ENCODE measurements at regions not wholly inside any gene's neighbourhood (a gene's known extent, or its start where the extent isn't known, plus 50 kb on each side); places are given as distances from the start of the nearest gene placed in this dataset.
"Not testable (repeated sequence)": the region's sequence is repeated elsewhere in the genome, so short reads cannot be mapped to it uniquely, and the experiment has no call there.

DNA sequence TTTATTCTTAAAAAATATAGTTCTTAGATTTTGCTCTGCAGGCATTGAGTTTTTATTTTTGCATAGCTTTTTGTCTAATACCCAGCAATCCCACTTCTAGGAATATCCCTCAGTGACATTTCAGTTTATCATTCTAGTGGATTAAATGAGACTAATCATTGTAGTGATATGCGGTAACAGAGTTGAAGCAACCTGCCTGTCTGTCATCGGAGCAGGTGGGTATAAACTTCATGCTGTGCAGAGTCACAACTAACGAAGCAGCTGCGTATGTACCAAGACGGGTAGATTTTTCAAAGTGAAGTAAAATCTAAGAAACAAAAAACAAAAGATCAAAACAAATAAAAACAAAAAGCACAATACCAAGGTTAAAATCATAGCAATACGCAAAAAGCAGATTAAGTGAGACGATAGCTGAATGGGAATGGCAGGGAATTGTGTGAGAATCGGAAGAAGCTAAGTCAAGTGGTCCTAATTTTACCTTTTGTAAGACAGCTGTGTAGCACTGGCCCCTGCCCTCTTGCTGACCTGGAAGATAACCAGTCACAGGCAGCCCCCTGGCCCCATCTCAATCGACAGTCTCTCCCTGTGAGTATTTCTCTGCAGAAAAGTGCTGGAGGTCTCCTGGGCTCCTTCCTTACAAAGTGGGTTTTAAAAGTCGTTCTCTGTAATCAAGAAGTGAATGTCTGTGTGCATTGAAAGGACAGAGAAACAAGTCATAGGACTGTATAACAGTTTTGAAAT is 169.2 kb downstream of the OR2B2 start:
- H3K9me3 ChIP-seq (replicated peaks), result no peaks in the 10 kb centered on the region
- H3K36me3 ChIP-seq, result no peaks in the 10 kb centered on the region
- no peak overlapping the region for H3K27ac ChIP-seq
- no peak for DNase-seq (ENCODE audit: low read depth in 1 of 2, low spot score in 2 of 2)
- H3K4me3 ChIP-seq, result no peak overlapping the region
- no peaks in the 10 kb centered on the region for H3K27me3 ChIP-seq (replicated peaks)
- H3K4me1 ChIP-seq (replicated peaks), result no peaks in the 10 kb centered on the region

- not testable (repeated sequence) for H3K4me1 ChIP-seq (replicated peaks); H3K4me3 ChIP-seq; DNase-seq (ENCODE audit: low read depth in 1 of 2, low spot score in 2 of 2); H3K27me3 ChIP-seq (replicated peaks); H3K36me3 ChIP-seq; H3K9me3 ChIP-seq (replicated peaks); H3K27ac ChIP-seq
Measured at GRCh38 chr6:27739902-27740301, 172.3 kb downstream of the OR2B2 start.

DNA sequence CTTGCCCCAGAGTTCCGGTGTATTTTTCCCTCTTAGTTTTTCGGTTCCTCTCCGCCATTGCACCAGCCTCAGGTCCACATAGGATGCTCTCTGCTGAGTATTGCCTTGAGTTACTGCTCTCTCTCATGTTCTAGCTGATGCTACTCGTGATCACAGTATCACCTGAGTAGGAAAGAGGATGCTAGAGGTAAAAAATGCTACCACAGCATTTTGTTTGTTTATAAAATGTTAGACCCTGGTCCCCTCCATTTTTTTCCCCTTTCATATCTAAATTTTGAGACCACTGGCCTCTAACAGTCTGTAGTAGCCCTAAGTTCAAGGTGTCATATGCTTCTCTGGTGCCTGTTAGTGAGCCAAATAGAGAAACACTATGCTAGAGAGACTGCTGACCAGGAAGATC is 175.5 kb downstream of the OR2B2 start:
- H3K27me3 ChIP-seq (replicated peaks), result no peaks in the 10 kb centered on the region
- DNase-seq (ENCODE audit: low read depth in 1 of 2, low spot score in 2 of 2), result no peak
- no peak overlapping the region for H3K27ac ChIP-seq
- no peaks in the 10 kb centered on the region for H3K4me1 ChIP-seq (replicated peaks)
- no peak overlapping the region for H3K4me3 ChIP-seq
- peaks cover 3% of the 10 kb centered on the region; the same call in 1 of the 2 replicates for H3K9me3 ChIP-seq (replicated peaks)
- no peaks in the 10 kb centered on the region for H3K36me3 ChIP-seq

DNA sequence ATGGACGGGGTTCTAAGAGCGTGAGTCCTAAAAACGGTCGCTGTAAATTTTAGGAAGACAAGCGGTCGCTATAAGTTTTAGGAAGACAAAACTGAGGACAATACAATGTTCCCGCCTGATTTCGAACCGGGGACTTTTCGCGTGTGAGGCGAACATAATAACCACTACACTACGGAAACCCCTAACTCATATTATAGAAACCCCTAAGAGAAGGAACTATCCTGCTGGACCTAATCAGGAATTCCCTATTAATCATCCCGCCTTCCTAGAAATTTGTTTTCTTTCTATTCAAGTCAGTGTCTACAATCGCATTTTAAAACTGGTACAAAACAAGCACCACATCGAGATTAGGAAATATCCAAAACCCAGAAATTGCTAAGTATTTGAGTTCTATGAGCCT is 183.8 kb downstream of the OR2B2 start:
- Histone ChIP-seq H3K27ac (no peak overlapping the region), H3K36me3 (no peaks in the 10 kb centered on the region), H3K27me3 (replicated peaks) (no peaks in the 10 kb centered on the region), H3K4me1 (replicated peaks) (no peaks in the 10 kb centered on the region), H3K9me3 (replicated peaks) (no peaks in the 10 kb centered on the region; the same call in 1 of the 2 replicates), H3K4me3 (no peak overlapping the region)
- DNase-seq (ENCODE audit: low read depth in 1 of 2, low spot score in 2 of 2), result no peak

DNA sequence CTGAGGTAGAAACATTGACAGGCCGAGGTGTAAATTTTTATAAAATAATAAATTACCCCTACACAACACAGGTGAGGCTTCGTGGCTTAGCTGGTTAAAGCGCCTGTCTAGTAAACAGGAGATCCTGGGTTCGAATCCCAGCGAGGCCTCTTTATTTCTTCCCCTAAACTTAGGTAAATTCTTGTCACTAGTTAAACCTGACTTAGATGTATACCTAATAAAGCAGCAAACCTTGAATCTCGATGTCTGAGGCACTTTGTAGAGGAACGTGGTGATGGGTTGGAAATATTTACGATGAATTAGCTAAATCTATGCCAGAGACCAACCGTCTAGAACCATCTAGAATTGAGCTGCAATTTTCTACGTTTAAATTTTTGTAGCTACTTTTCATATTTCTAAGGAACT is 185.6 kb downstream of the OR2B2 start:
- no peak for DNase-seq (ENCODE audit: low read depth in 1 of 2, low spot score in 2 of 2)
- no peak overlapping the region for H3K4me3 ChIP-seq
- H3K4me1 ChIP-seq (replicated peaks), result no peaks in the 10 kb centered on the region
- H3K27ac ChIP-seq, result no peak overlapping the region
- no peaks in the 10 kb centered on the region for H3K36me3 ChIP-seq
- H3K9me3 ChIP-seq (replicated peaks), result no peaks in the 10 kb centered on the region; the same call in 1 of the 2 replicates
- H3K27me3 ChIP-seq (replicated peaks), result no peaks in the 10 kb centered on the region

DNA sequence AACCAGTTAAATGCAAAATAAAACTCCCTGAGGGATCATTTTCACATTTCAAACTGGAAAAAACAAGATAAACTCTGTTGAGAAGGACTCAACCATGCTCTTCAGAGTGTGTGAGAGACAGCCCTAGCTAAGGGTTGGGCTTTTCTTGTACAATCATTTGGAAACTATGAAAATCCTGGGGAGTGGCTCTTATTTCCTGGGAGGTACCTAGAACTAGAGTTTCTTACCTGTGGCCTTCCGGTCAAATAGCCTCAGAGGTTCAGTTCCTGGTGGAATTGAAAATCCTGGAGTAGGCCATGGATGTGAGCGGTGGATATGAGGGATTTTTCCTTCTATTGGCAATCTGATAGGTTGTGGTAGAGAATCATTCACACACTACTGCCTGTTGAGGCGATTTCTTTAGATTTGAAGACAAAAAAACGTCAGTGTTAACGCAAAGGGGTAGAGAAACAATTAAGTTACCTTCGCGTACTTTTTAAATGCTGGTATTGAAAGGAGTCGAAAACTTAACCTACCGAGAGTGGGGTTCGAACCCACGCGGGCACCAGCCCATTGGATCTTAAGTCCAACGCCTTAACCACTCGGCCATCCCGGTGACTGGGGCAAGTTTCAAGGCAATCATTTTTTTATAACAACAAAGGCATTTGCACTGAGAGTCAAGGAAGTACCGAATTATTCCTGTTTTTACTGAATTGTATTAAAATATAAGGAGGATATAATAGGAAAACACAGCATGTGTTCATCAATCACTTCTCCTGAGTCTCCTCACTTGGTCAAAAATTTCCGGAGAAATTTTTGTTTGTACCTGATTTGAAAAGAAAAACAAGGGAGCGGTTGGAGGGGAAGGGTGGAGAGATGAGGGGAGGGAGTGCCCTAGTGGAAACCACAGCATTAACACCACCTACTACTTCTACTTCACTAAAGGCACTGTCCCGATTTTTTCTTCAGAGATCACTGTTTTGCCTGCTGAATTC is 191.3 kb downstream of the OR2B2 start:
- no peaks in the 10 kb centered on the region for H3K27me3 ChIP-seq (replicated peaks)
- H3K9me3 ChIP-seq (replicated peaks), result no peaks in the 10 kb centered on the region; the same call in 1 of the 2 replicates
- no peaks in the 10 kb centered on the region for H3K36me3 ChIP-seq
- H3K4me3 ChIP-seq, result no peak overlapping the region
- no peak overlapping the region for H3K27ac ChIP-seq
- DNase-seq (ENCODE audit: low read depth in 1 of 2, low spot score in 2 of 2), result no peak
- no peaks in the 10 kb centered on the region for H3K4me1 ChIP-seq (replicated peaks)

DNA sequence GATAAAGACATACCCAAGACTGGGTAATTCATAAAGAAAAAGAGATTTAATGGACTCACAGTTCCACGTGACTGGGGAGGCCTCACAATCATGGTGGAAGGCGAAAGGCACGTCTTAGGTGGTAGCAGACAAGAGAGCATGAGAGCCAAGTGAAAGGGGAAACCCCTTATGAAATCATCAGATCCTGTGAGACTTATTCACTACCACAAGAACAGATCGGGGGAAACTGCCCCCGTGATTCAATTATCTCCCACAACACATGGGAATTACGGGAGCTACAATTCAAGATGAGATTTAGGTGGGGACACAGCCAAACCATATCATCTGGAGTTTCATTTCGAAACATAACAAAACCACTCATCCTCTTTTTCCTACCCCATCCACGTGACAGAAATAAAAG is 193.2 kb downstream of the OR2B2 start:
- not testable (repeated sequence) for DNase-seq (ENCODE audit: low read depth in 1 of 2, low spot score in 2 of 2); H3K36me3 ChIP-seq

GRCh38 chr6:27706431-27706830 is 205.8 kb downstream of the OR2B2 start:
- Histone ChIP-seq H3K9me3 (replicated peaks) (peaks cover 10% of the 10 kb centered on the region), H3K27ac (no peak overlapping the region), H3K36me3 (no peaks in the 10 kb centered on the region), H3K27me3 (replicated peaks) (no peaks in the 10 kb centered on the region), H3K4me1 (replicated peaks) (no peaks in the 10 kb centered on the region), H3K4me3 (no peak overlapping the region)
- DNase-seq (ENCODE audit: low read depth in 1 of 2, low spot score in 2 of 2), result no peak

More for the DNA sequence above, 193.2 kb downstream of the OR2B2 start:
- not testable (repeated sequence) for H3K27ac ChIP-seq; H3K9me3 ChIP-seq (replicated peaks); H3K27me3 ChIP-seq (replicated peaks); H3K4me1 ChIP-seq (replicated peaks); H3K4me3 ChIP-seq

GRCh38 chr6:27700337-27700736 is 211.9 kb downstream of the OR2B2 start:
- Histone ChIP-seq H3K4me3 (no peak overlapping the region), H3K4me1 (replicated peaks) (no peaks in the 10 kb centered on the region), H3K27ac (no peak overlapping the region), H3K9me3 (replicated peaks) (peaks cover 13% of the 10 kb centered on the region), H3K36me3 (no peaks in the 10 kb centered on the region), H3K27me3 (replicated peaks) (no peaks in the 10 kb centered on the region)
- no peak for DNase-seq (ENCODE audit: low read depth in 1 of 2, low spot score in 2 of 2)

- H3K4me3 ChIP-seq, result no peak overlapping the region
Measured at GRCh38 chr6:27694547-27694874, 217.7 kb downstream of the OR2B2 start.

GRCh38 chr6:27693766-27694546 is 218.2 kb downstream of the OR2B2 start:
- Histone ChIP-seq H3K27ac (no peak overlapping the region), H3K4me3 (no peak overlapping the region), H3K36me3 (no peaks in the 10 kb centered on the region), H3K4me1 (replicated peaks) (no peaks in the 10 kb centered on the region), H3K9me3 (replicated peaks) (peaks cover 6% of the 10 kb centered on the region; the same call in 1 of the 2 replicates), H3K27me3 (replicated peaks) (no peaks in the 10 kb centered on the region)
- DNase-seq (ENCODE audit: low read depth in 1 of 2, low spot score in 2 of 2), result no peak

More at GRCh38 chr6:27694547-27694874, 217.7 kb downstream of the OR2B2 start:
- no peak for DNase-seq (ENCODE audit: low read depth in 1 of 2, low spot score in 2 of 2)
- H3K27me3 ChIP-seq (replicated peaks), result no peaks in the 10 kb centered on the region
- peaks cover 6% of the 10 kb centered on the region; the same call in 1 of the 2 replicates for H3K9me3 ChIP-seq (replicated peaks)
- H3K4me1 ChIP-seq (replicated peaks), result no peaks in the 10 kb centered on the region
- no peaks in the 10 kb centered on the region for H3K36me3 ChIP-seq
- H3K27ac ChIP-seq, result no peak overlapping the region

- not testable (repeated sequence) for H3K36me3 ChIP-seq; H3K4me1 ChIP-seq (replicated peaks); H3K27ac ChIP-seq; H3K4me3 ChIP-seq; DNase-seq (ENCODE audit: low read depth in 1 of 2, low spot score in 2 of 2); H3K27me3 ChIP-seq (replicated peaks); H3K9me3 ChIP-seq (replicated peaks)
Measured at GRCh38 chr6:27692133-27692532, 219.2 kb upstream of the ZNF184 start.

DNA sequence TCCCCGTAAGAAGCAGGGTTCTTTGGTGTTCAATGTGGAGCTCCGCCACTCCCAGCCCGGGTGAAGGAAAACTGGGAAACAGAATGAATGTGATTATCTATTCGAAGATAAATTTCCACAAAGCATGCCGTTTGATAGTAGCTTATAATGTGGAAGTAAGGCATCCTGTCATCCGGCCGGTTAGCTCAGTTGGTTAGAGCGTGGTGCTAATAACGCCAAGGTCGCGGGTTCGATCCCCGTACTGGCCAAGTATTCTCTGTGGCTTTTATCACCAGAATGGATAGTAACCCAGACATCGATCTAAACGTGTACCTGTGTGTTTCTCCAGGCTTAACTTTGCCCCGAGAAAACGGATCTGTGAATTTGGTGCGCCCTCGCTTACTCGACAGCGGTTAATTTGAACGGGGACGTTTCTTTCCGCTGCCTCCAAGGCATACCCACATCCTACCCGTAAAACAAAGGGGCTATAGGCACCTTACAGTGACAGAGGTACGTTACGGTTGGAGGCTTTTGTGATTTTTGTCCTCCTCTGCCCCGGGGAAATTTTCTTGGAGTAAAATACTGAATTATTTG is 215.2 kb upstream of the ZNF184 start:
- H3K27me3 ChIP-seq (replicated peaks), result no peaks in the 10 kb centered on the region
- peaks cover 3% of the 10 kb centered on the region; the same call in 1 of the 2 replicates for H3K4me1 ChIP-seq (replicated peaks)
- H3K27ac ChIP-seq, result no peak overlapping the region
- H3K4me3 ChIP-seq, result peak overlapping the region; percentile 43
- no peaks in the 10 kb centered on the region for H3K9me3 ChIP-seq (replicated peaks)
- DNase-seq (ENCODE audit: low read depth in 1 of 2, low spot score in 2 of 2), result peak; percentile 72 to 80
- H3K36me3 ChIP-seq, result no peaks in the 10 kb centered on the region
